Hippocampal formation (tissue), 2 donors: ENCODE measurements at regions not wholly inside any gene's neighbourhood (a gene's known extent, or its start where the extent isn't known, plus 50 kb on each side); places are given as distances from the start of the nearest gene placed in this dataset.
"Not testable (repeated sequence)": the region's sequence is repeated elsewhere in the genome, so short reads cannot be mapped to it uniquely, and the experiment has no call there.

Experiments used
- DNase-seq, 2 donors: peaks; one replicate each; lab custom pipeline; 2025; lab: John Stamatoyannopoulos, UW

GRCh38 chr2:15681089-15681885 is 89.6 kb downstream of the DDX1 start:
- no peak for DNase-seq

- DNase-seq = no peak
Observed at GRCh38 chr2:15682354-15682753, 90.7 kb downstream of the DDX1 start.

- DNase-seq = no peak
Observed at GRCh38 chr2:15684161-15685039, 92.7 kb downstream of the DDX1 start.

- no peak for DNase-seq
Observed at GRCh38 chr2:15685143-15685542, 93.5 kb downstream of the DDX1 start.

GRCh38 chr2:15686643-15687042 is 95.0 kb downstream of the DDX1 start:
- DNase-seq = no peak

- no peak for DNase-seq
Observed at GRCh38 chr2:15687243-15687642, 95.6 kb downstream of the DDX1 start.

GRCh38 chr2:15687720-15688119 is 96.1 kb downstream of the DDX1 start:
- DNase-seq = no peak

GRCh38 chr2:15688924-15689568 is 97.4 kb downstream of the DDX1 start:
- no peak for DNase-seq

GRCh38 chr2:15689654-15690053 is 98.0 kb downstream of the DDX1 start:
- no peak for DNase-seq

GRCh38 chr2:15691586-15692310 is 100.1 kb downstream of the DDX1 start:
- DNase-seq = no peak

- DNase-seq = no peak
Observed at GRCh38 chr2:15692551-15693377, 101.1 kb downstream of the DDX1 start.

- no peak for DNase-seq
Observed at GRCh38 chr2:15693382-15693781, 101.7 kb downstream of the DDX1 start.

GRCh38 chr2:15693926-15694588 is 102.4 kb downstream of the DDX1 start:
- no peak for DNase-seq

- no peak for DNase-seq
Observed at GRCh38 chr2:15694589-15694986, 102.9 kb downstream of the DDX1 start.

GRCh38 chr2:15695582-15696330 is 104.1 kb downstream of the DDX1 start:
- DNase-seq = no peak

GRCh38 chr2:15696606-15697170 is 105.0 kb downstream of the DDX1 start:
- not testable (repeated sequence) for DNase-seq

- no peak for DNase-seq
Observed at GRCh38 chr2:15700131-15700530, 108.5 kb downstream of the DDX1 start.

- DNase-seq = no peak
Observed at GRCh38 chr2:15700599-15701340, 109.1 kb downstream of the DDX1 start.
